Keratinocyte (primary cell): ENCODE measurements at regions not wholly inside any gene's neighbourhood (a gene's known extent, or its start where the extent isn't known, plus 50 kb on each side); places are given as distances from the start of the nearest gene placed in this dataset.

Source experiments
- DNase-seq: peaks from one replicate; pipeline ENCODE4 v3.0.0-alpha.2; 2011; ENCODE audit warnings: low read depth, missing footprints, low spot score
- FAIRE-seq: peaks from 2 replicates; lab custom pipeline; 2011; peaks lifted over from hg19 to GRCh38; lab: Jason Lieb, UNC
- H2AFZ ChIP-seq: 2 replicates; pipeline ENCODE4 v1.6.0; 2012; ENCODE audit warnings: low read length, control low read depth, inconsistent platforms; ENCODE audit not compliant: control insufficient read depth
- H3K27ac ChIP-seq: 2 replicates; pipeline ENCODE4 v1.5.1; 2011; ENCODE audit warnings: low read length; ENCODE audit not compliant: control insufficient read depth, insufficient read depth
- H3K27me3 ChIP-seq: 3 replicates; pipeline ENCODE4 v1.6.0; 2011; ENCODE audit warnings: low read length; ENCODE audit not compliant: control insufficient read depth, insufficient read depth; ENCODE audit errors: extremely low read depth
- H3K36me3 ChIP-seq, 2 experiments: 2 replicates in 1 of 2; 3 replicates in 1 of 2; pipeline ENCODE4 v1.5.1; 2011; ENCODE audit warnings: low read length in 2 of 2, mild to moderate bottlenecking in 1 of 2; ENCODE audit not compliant: control insufficient read depth in 2 of 2, insufficient read depth in 2 of 2; ENCODE audit errors: extremely low read depth in 1 of 2
- H3K4me1 ChIP-seq: 3 replicates; pipeline ENCODE4 v1.5.1; 2011; ENCODE audit warnings: low read length; ENCODE audit not compliant: control insufficient read depth, insufficient read depth; ENCODE audit errors: extremely low read depth
- H3K4me2 ChIP-seq: 3 replicates; pipeline ENCODE4 v1.6.0; 2011; ENCODE audit warnings: low read depth, low read length; ENCODE audit not compliant: control insufficient read depth, insufficient read depth; ENCODE audit errors: extremely low read depth
- H3K4me3 ChIP-seq, 3 experiments: fragments of 200-600 bp in 1 of 3; sonication (generic) in 1 of 3; 2 replicates in 2 of 3; 3 replicates in 1 of 3; pipeline ENCODE4 v1.5.1; 2011 to 2016; ENCODE audit warnings: low read length in 3 of 3, mild to moderate bottlenecking in 3 of 3, control low read depth in 2 of 3, inconsistent platforms in 1 of 3, low read depth in 1 of 3, mixed read lengths in 1 of 3, mixed run types in 1 of 3, moderate library complexity in 1 of 3; ENCODE audit not compliant: control insufficient read depth in 2 of 3, insufficient read depth in 2 of 3; ENCODE audit errors: extremely low read depth in 1 of 3
- H3K79me2 ChIP-seq: 2 replicates; pipeline ENCODE4 v1.6.0; 2012; ENCODE audit warnings: low read length; ENCODE audit not compliant: control insufficient read depth, insufficient read depth
- H3K9ac ChIP-seq: 3 replicates; pipeline ENCODE4 v1.6.0; 2011; ENCODE audit warnings: low read length; ENCODE audit not compliant: control insufficient read depth, insufficient read depth; ENCODE audit errors: extremely low read depth
- H3K9me1 ChIP-seq: 3 replicates; pipeline ENCODE4 v1.6.0; 2011; ENCODE audit warnings: low read length; ENCODE audit not compliant: control insufficient read depth, insufficient read depth; ENCODE audit errors: extremely low read depth
- H3K9me3 ChIP-seq: 2 replicates; pipeline ENCODE4 v1.5.1; 2012; ENCODE audit warnings: low read depth, low read length; ENCODE audit not compliant: control insufficient read depth
- H4K20me1 ChIP-seq: 3 replicates; pipeline ENCODE4 v1.6.0; 2011; ENCODE audit warnings: low read length; ENCODE audit not compliant: control insufficient read depth, insufficient read depth; ENCODE audit errors: extremely low read depth
- CTCF ChIP-seq, 3 experiments: IDR thresholded peaks in 1 of 3; conservative IDR thresholded peaks in 1 of 3; optimal IDR thresholded peaks in 1 of 3; 2 replicates in 2 of 3; 3 replicates in 1 of 3; pipeline versions ENCODE3 to v1.5.1; 2011; ENCODE audit warnings: low read length in 3 of 3, mild to moderate bottlenecking in 3 of 3, moderate library complexity in 2 of 3, control low read depth in 1 of 3, inconsistent platforms in 1 of 3; ENCODE audit not compliant: insufficient read depth in 2 of 3; ENCODE audit errors: extremely low read depth in 1 of 3
- EZH2 ChIP-seq: IDR thresholded peaks from one replicate; pipeline ENCODE4 v1.6.1; 2012; ENCODE audit warnings: inconsistent platforms, mild to moderate bottlenecking, low read length, moderate library complexity
- dilution Hi-C: fragments of 300-500 bp; cut with MboI; formaldehyde crosslinking; loops from one replicate; pipeline ENCODE4 v1.7.0; 2020; ENCODE audit warnings: low sequenced_read_pairs; ENCODE audit not compliant: extremely low pct_ligation_motif_present

- Histone ChIP-seq H3K9ac (no peak overlapping the region), H4K20me1 (no peaks in the 10 kb centered on the region), H3K79me2 (no peaks in the 10 kb centered on the region), H3K9me3 (no peaks in the 10 kb centered on the region), H2AFZ (no peak overlapping the region), H3K27me3 (no peaks in the 10 kb centered on the region), H3K4me3 (no peak overlapping the region), H3K36me3 (no peaks in the 10 kb centered on the region), H3K27ac (no peak overlapping the region), H3K4me1 (peaks cover 2% of the 10 kb centered on the region), H3K4me2 (no peak overlapping the region), H3K9me1 (no peaks in the 10 kb centered on the region)
- TF ChIP-seq CTCF (optimal IDR thresholded peaks at IDR 0.05 in 1 of 3, IDR thresholded peaks at IDR 0.05 in 1 of 3, conservative IDR thresholded peaks at IDR 0.05 in 1 of 3; ENCODE audit: extremely low read depth in 1 of 3, insufficient read depth in 2 of 3, low read length in 3 of 3) = no peak
- TF ChIP-seq EZH2 = no peak
- DNase-seq (no peak), FAIRE-seq (no peak)
- dilution Hi-C loops = no loop called here
These were observed 228.4 kb upstream of the FLRT2 start for GRCh38 chr14:85301506-85301905.

GRCh38 chr14:85306024-85306423, 223.9 kb upstream of the FLRT2 start:
- no peak overlapping the region for H3K9ac ChIP-seq
- H3K27me3 ChIP-seq = no peaks in the 10 kb centered on the region
- FAIRE-seq = no peak
- no peak for DNase-seq
- H4K20me1 ChIP-seq = no peaks in the 10 kb centered on the region
- TF ChIP-seq CTCF (optimal IDR thresholded peaks at IDR 0.05 in 1 of 3, IDR thresholded peaks at IDR 0.05 in 1 of 3, conservative IDR thresholded peaks at IDR 0.05 in 1 of 3; ENCODE audit: extremely low read depth in 1 of 3, insufficient read depth in 2 of 3, low read length in 3 of 3) (no peak), EZH2 (no peak)
- H3K36me3 ChIP-seq = no peaks in the 10 kb centered on the region
- no peak overlapping the region for H3K4me2 ChIP-seq
- no peaks in the 10 kb centered on the region for H3K4me1 ChIP-seq
- no peak overlapping the region for H2AFZ ChIP-seq
- H3K79me2 ChIP-seq = no peaks in the 10 kb centered on the region
- dilution Hi-C loops = no loop called here
- H3K9me3 ChIP-seq = no peaks in the 10 kb centered on the region
- H3K4me3 ChIP-seq = no peak overlapping the region
- H3K9me1 ChIP-seq = no peaks in the 10 kb centered on the region
- no peak overlapping the region for H3K27ac ChIP-seq
